ENCODE measurements at regions not wholly inside any gene's neighbourhood (a gene's known extent, or its start where the extent isn't known, plus 50 kb on each side); places are given as distances from the start of the nearest gene placed in this dataset.
"Not testable (repeated sequence)": the region's sequence is repeated elsewhere in the genome, so short reads cannot be mapped to it uniquely, and the experiment has no call there.

- TF ChIP-seq CTCF (conservative IDR thresholded peaks at IDR 0.05); ZFX (IDR thresholded peaks at IDR 0.05): not testable (repeated sequence)
These were observed 93.2 kb upstream of the LRPAP1 start for GRCh38 chr4:3625286-3625875.

All from C4-2B (cell line).